BJ (cell line): ENCODE measurements at regions not wholly inside any gene's neighbourhood (a gene's known extent, or its start where the extent isn't known, plus 50 kb on each side); places are given as distances from the start of the nearest gene placed in this dataset.

Source experiments
- CTCF ChIA-PET: fragments of 350-600 bp; formaldehyde crosslinking; extraction: SDS; loops from one replicate; lab custom pipeline; 2021; ENCODE audit warnings: antibody characterized with exemption, inconsistent platforms; lab: Yijun Ruan, JAX
- POLR2A ChIA-PET: fragments of 300-600 bp; sonication (Branson Sonifier 250); formaldehyde crosslinking; extraction: SDS; loops from one replicate; lab custom pipeline; 2021; ENCODE audit warnings: antibody characterized with exemption; lab: Charles Lee
- DNase-seq: peaks from one replicate; pipeline ENCODE4 v3.0.0-alpha.2; 2011; ENCODE audit warnings: low read depth
- H3K27me3 ChIP-seq: 2 replicates; pipeline ENCODE4 v1.6.0; 2011; ENCODE audit warnings: low read length; ENCODE audit not compliant: control insufficient read depth, insufficient read depth
- H3K36me3 ChIP-seq: 2 replicates; pipeline ENCODE4 v1.5.1; 2011; ENCODE audit warnings: low read length; ENCODE audit not compliant: control insufficient read depth, insufficient read depth
- H3K4me3 ChIP-seq: 2 replicates; pipeline ENCODE4 v1.5.1; 2011; ENCODE audit warnings: low read depth, mild to moderate bottlenecking, control low read depth, low read length
- TF ChIP-seq, protein P1 (sequence below): IDR thresholded peaks from 2 replicates; pipeline ENCODE4 v1.5.1; 2011; ENCODE audit warnings: low read depth, mild to moderate bottlenecking, control low read depth, inconsistent platforms, low read length, moderate library complexity; ENCODE audit not compliant: insufficient read depth

GRCh38 chr4:31687717-31688342 is 967.7 kb downstream of the PCDH7 start:
- no peaks in the 10 kb centered on the region for H3K36me3 ChIP-seq
- CTCF ChIA-PET = no interaction called here
- POLR2A ChIA-PET = no interaction called here
- no peaks in the 10 kb centered on the region for H3K27me3 ChIP-seq
- TF ChIP-seq, protein P1, sequence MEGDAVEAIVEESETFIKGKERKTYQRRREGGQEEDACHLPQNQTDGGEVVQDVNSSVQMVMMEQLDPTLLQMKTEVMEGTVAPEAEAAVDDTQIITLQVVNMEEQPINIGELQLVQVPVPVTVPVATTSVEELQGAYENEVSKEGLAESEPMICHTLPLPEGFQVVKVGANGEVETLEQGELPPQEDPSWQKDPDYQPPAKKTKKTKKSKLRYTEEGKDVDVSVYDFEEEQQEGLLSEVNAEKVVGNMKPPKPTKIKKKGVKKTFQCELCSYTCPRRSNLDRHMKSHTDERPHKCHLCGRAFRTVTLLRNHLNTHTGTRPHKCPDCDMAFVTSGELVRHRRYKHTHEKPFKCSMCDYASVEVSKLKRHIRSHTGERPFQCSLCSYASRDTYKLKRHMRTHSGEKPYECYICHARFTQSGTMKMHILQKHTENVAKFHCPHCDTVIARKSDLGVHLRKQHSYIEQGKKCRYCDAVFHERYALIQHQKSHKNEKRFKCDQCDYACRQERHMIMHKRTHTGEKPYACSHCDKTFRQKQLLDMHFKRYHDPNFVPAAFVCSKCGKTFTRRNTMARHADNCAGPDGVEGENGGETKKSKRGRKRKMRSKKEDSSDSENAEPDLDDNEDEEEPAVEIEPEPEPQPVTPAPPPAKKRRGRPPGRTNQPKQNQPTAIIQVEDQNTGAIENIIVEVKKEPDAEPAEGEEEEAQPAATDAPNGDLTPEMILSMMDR = no peak
- H3K4me3 ChIP-seq = no peak overlapping the region
- no peak for DNase-seq

DNA sequence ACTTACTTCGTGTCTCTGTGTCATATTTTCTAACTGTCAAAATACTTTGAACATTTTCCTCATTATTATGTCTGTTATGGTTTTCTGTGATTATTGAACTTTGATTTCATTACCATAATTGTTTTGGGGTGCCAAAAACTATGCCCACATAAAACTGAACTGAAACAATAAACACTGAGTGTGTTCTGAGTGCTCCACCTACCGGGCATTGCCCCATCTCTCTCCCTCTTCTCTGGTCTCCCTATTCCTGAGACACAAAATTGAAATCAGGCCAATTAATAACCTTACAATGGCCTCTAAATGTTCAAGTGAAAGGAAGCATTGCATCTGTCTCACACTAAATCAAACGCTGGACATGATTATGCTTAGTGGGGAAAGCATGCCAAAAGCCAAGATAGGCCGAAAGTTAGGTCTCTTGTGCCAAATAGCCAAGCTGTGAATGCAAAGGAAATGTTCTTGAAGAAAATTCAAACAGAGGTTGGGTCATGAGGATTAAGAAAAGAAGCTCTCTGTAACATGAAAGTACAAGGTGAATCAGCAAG is 972.3 kb downstream of the PCDH7 start:
- CTCF ChIA-PET = interaction anchor here (0.7 kb wide), 1 partner anchor 48 kb away, joined by 4 read pairs; no protein-coding TSS in a partner anchor
- Histone ChIP-seq H3K27me3 (no peaks in the 10 kb centered on the region), H3K4me3 (no peak overlapping the region), H3K36me3 (no peaks in the 10 kb centered on the region)
- TF ChIP-seq, protein P1 = no peak
- POLR2A ChIA-PET = no interaction called here
- DNase-seq = no peak

DNA sequence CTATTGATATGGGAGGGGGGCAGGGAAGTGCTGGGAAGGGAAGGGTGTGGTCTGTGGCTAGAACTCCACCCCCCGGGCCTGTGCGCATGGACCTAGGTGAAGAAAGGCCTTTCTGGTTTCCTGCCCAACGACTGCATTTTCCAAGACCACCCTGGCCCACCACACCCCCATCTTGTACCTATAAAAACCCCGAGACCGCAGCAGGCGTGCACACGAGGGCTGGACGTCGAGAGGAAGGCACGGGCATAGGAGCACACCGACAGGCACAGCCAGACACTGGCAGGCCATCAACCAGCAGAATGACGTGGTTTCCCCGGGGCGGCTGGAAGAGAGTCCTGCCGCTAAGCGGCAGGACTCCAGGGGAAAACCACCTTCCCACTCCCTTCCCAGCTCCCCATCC is 981.1 kb downstream of the PCDH7 start:
- Histone ChIP-seq H3K27me3 (no peaks in the 10 kb centered on the region), H3K4me3 (no peak overlapping the region), H3K36me3 (no peaks in the 10 kb centered on the region)
- TF ChIP-seq, protein P1 = no peak
- ChIA-PET CTCF (no interaction called here), POLR2A (no interaction called here)
- DNase-seq = no peak

DNA sequence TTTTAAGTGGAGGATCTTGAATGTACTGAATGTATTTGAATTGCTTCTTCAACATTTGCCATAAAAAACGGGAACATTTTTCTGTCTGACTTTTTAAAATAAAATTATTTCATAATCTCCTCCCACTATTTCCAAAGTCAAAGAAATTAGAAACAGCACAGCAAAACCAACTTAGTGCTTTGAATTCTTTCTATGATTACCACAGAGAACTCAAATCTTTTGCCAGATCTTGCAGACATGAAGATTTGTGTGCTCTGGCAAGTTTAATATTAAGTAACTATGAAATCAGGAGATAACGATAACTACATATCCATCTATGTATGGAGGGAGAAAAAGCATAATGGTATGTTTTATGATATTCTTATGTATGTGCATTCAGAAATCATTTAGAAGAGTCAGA is 982.2 kb downstream of the PCDH7 start:
- CTCF ChIA-PET = no interaction called here
- no peak for DNase-seq

DNA sequence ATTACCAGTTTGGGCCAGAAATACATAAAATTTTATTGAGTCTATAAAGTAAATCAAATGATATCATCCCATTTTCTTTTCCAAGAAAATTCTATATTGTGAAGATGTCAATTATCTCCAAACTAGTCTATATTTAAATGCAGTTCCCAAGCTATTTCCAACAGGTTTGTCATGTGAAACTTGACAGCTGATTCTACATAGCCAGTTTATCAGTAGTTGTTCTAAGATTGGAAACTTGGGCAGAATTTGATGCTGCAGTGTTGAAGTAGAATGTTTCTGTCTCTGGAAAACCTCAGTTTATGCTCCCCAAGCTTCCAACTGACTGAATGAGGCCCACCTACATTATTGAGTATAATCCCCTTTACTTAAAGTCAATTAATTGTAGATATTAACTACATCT is 994.1 kb downstream of the PCDH7 start:
- TF ChIP-seq, protein P1 = no peak
- ChIA-PET CTCF (no interaction called here), POLR2A (no interaction called here)

More for the DNA sequence above, 982.2 kb downstream of the PCDH7 start:
- no peaks in the 10 kb centered on the region for H3K27me3 ChIP-seq
- POLR2A ChIA-PET = no interaction called here
- H3K4me3 ChIP-seq = no peak overlapping the region
- H3K36me3 ChIP-seq = no peaks in the 10 kb centered on the region
- TF ChIP-seq, protein P1 = no peak

More for the DNA sequence above, 994.1 kb downstream of the PCDH7 start:
- no peak overlapping the region for H3K4me3 ChIP-seq
- H3K27me3 ChIP-seq = no peaks in the 10 kb centered on the region
- no peaks in the 10 kb centered on the region for H3K36me3 ChIP-seq
- DNase-seq = no peak
